HepG2 (cell line): ENCODE measurements at regions not wholly inside any gene's neighbourhood (a gene's known extent, or its start where the extent isn't known, plus 50 kb on each side); places are given as distances from the start of the nearest gene placed in this dataset.

Source experiments
- EHMT2 ChIP-seq: fragments of 200-600 bp; sonication (generic); IDR thresholded peaks from 2 replicates; pipeline ENCODE4 v1.7.0; 2017; ENCODE audit warnings: antibody characterized with exemption, low read depth, low read length, borderline replicate concordance
- HNRNPUL1 ChIP-seq: fragments of 200-400 bp; formaldehyde crosslinking; IDR thresholded peaks from 2 replicates; pipeline ENCODE4 v1.6.1; 2017; ENCODE audit warnings: low read depth, mild to moderate bottlenecking, low read length, moderate library complexity
- MIER3 ChIP-seq: IDR thresholded peaks from 2 replicates; pipeline ENCODE4 v1.6.1; 2016; ENCODE audit warnings: missing compliant biosample characterization, borderline replicate concordance
- NR2F2 ChIP-seq: IDR thresholded peaks from 2 replicates; pipeline ENCODE4 v1.6.1; 2012; ENCODE audit warnings: low read depth, inconsistent platforms, borderline replicate concordance
- NR2F6 ChIP-seq, 2 experiments: IDR thresholded peaks; 2 replicates each; pipeline ENCODE4 v1.6.1; 2016; ENCODE audit warnings: antibody characterized with exemption in 1 of 2, mild to moderate bottlenecking in 1 of 2
- RAD21 ChIP-seq: fragments of 450-650 bp; formaldehyde crosslinking; IDR thresholded peaks from 2 replicates; pipeline ENCODE4 v1.5.0; 2020; ENCODE audit warnings: mild to moderate bottlenecking
- SALL1 ChIP-seq: sonication (generic); formaldehyde crosslinking; IDR thresholded peaks from 2 replicates; pipeline ENCODE4 v1.8.0; 2022; ENCODE audit warnings: mild to moderate bottlenecking, missing genetic modification reagents
- ZNF788 ChIP-seq: sonication (generic); formaldehyde crosslinking; IDR thresholded peaks from 2 replicates; pipeline ENCODE4 v1.5.0; 2020; ENCODE audit warnings: mild to moderate bottlenecking, missing genetic modification reagents, borderline replicate concordance
- ZSCAN31 ChIP-seq: sonication (generic); formaldehyde crosslinking; IDR thresholded peaks from 2 replicates; pipeline ENCODE4 v1.5.0; 2020; ENCODE audit warnings: low read depth, mild to moderate bottlenecking, missing genetic modification reagents
- TF ChIP-seq, protein P1 (sequence below): sonication (generic); formaldehyde crosslinking; IDR thresholded peaks from 2 replicates; pipeline ENCODE4 v1.4.0; 2020; ENCODE audit warnings: missing genetic modification reagents, borderline replicate concordance
- TF ChIP-seq, protein P2 (sequence below): sonication (generic); formaldehyde crosslinking; IDR thresholded peaks from 2 replicates; pipeline ENCODE4 v1.4.0; 2020; ENCODE audit warnings: missing genetic modification reagents, borderline replicate concordance
- TF ChIP-seq, protein P3 (sequence below): sonication (generic); formaldehyde crosslinking; IDR thresholded peaks from 2 replicates; pipeline ENCODE4 v1.4.0; 2020; ENCODE audit warnings: mild to moderate bottlenecking, missing genetic modification reagents
- TF ChIP-seq, protein P4 (sequence below): sonication (generic); formaldehyde crosslinking; IDR thresholded peaks from 2 replicates; pipeline ENCODE4 v1.5.1; 2020; ENCODE audit warnings: missing genetic modification reagents, mild to moderate bottlenecking, borderline replicate concordance
- TF ChIP-seq, protein P5 (sequence below): IDR thresholded peaks from 2 replicates; pipeline ENCODE4 v1.6.1; 2016

DNA sequence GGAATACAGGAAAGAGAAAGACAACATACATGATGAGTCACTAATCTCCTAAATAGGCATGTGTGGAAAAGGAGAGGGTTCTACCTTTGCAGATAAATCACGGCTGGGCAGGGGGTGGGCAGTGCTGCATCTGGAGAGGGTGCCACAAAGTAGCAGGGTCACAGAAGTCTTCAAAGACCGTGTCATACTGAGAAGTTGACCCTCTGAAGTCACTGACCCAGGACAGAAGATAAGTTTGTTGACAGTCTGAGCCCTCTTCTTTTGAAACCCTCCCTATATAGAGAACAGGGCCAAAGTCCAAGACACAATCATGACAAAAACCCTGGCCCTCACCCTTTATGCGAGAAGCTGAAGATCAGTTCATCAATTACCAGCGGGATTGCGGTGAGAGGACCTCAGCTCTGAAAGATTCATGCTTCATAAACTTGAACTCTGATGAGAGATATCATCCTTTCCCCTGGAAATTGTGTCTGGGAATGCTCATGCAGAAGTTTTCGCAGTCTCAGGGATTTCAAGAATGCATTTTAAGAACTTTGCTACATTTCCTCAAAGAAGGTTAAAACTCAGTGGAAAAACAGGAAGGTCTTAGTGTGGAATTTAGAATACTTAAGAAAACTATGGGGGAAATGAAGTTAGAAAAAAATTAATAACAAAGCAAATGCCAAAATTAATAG, 129.5 kb downstream of the FAM124B start (continued):
- TF ChIP-seq EHMT2 (no peak), NR2F2 (peak; percentile 95), SALL1 (CRISPR knock-in tag) (peak; percentile 82), ZSCAN31 (CRISPR knock-in tag) (no peak), NR2F6 (IDR thresholded peaks at IDR 0.05) (peak; percentile 95), NR2F6 (CRISPR knock-in tag; IDR thresholded peaks at IDR 0.05) (peak; percentile 90), ZNF788 (CRISPR knock-in tag) (no peak; the same call in 1 of the 2 replicates), RAD21 (no peak), MIER3 (CRISPR knock-in tag) (peak; percentile 61; the same call in 1 of the 2 replicates), HNRNPUL1 (no peak)
- TF ChIP-seq, protein P1, sequence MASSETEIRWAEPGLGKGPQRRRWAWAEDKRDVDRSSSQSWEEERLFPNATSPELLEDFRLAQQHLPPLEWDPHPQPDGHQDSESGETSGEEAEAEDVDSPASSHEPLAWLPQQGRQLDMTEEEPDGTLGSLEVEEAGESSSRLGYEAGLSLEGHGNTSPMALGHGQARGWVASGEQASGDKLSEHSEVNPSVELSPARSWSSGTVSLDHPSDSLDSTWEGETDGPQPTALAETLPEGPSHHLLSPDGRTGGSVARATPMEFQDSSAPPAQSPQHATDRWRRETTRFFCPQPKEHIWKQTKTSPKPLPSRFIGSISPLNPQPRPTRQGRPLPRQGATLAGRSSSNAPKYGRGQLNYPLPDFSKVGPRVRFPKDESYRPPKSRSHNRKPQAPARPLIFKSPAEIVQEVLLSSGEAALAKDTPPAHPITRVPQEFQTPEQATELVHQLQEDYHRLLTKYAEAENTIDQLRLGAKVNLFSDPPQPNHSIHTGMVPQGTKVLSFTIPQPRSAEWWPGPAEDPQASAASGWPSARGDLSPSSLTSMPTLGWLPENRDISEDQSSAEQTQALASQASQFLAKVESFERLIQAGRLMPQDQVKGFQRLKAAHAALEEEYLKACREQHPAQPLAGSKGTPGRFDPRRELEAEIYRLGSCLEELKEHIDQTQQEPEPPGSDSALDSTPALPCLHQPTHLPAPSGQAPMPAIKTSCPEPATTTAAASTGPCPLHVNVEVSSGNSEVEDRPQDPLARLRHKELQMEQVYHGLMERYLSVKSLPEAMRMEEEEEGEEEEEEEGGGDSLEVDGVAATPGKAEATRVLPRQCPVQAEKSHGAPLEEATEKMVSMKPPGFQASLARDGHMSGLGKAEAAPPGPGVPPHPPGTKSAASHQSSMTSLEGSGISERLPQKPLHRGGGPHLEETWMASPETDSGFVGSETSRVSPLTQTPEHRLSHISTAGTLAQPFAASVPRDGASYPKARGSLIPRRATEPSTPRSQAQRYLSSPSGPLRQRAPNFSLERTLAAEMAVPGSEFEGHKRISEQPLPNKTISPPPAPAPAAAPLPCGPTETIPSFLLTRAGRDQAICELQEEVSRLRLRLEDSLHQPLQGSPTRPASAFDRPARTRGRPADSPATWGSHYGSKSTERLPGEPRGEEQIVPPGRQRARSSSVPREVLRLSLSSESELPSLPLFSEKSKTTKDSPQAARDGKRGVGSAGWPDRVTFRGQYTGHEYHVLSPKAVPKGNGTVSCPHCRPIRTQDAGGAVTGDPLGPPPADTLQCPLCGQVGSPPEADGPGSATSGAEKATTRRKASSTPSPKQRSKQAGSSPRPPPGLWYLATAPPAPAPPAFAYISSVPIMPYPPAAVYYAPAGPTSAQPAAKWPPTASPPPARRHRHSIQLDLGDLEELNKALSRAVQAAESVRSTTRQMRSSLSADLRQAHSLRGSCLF (CRISPR knock-in tag), result no peak
- TF ChIP-seq, protein P2, sequence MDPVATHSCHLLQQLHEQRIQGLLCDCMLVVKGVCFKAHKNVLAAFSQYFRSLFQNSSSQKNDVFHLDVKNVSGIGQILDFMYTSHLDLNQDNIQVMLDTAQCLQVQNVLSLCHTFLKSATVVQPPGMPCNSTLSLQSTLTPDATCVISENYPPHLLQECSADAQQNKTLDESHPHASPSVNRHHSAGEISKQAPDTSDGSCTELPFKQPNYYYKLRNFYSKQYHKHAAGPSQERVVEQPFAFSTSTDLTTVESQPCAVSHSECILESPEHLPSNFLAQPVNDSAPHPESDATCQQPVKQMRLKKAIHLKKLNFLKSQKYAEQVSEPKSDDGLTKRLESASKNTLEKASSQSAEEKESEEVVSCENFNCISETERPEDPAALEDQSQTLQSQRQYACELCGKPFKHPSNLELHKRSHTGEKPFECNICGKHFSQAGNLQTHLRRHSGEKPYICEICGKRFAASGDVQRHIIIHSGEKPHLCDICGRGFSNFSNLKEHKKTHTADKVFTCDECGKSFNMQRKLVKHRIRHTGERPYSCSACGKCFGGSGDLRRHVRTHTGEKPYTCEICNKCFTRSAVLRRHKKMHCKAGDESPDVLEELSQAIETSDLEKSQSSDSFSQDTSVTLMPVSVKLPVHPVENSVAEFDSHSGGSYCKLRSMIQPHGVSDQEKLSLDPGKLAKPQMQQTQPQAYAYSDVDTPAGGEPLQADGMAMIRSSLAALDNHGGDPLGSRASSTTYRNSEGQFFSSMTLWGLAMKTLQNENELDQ (CRISPR knock-in tag), result no peak
- TF ChIP-seq, protein P3, sequence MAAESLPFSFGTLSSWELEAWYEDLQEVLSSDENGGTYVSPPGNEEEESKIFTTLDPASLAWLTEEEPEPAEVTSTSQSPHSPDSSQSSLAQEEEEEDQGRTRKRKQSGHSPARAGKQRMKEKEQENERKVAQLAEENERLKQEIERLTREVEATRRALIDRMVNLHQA (CRISPR knock-in tag), result no peak
- TF ChIP-seq, protein P4, sequence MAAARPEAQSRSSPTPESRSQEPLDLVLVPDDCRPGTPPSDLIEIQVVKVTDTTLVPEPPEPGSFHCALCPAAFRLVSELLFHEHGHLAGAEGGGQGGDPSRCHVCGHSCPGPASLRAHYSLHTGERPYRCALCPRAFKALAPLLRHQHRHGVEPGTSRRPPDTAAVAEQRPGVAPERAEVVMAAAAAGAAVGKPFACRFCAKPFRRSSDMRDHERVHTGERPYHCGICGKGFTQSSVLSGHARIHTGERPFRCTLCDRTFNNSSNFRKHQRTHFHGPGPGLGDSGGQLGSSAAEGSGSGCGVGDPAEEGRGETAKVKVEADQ (CRISPR knock-in tag), result no peak
- TF ChIP-seq, protein P5, sequence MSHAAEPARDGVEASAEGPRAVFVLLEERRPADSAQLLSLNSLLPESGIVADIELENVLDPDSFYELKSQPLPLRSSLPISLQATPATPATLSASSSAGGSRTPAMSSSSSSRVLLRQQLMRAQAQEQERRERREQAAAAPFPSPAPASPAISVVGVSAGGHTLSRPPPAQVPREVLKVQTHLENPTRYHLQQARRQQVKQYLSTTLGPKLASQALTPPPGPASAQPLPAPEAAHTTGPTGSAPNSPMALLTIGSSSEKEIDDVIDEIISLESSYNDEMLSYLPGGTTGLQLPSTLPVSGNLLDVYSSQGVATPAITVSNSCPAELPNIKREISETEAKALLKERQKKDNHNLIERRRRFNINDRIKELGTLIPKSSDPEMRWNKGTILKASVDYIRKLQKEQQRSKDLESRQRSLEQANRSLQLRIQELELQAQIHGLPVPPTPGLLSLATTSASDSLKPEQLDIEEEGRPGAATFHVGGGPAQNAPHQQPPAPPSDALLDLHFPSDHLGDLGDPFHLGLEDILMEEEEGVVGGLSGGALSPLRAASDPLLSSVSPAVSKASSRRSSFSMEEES (CRISPR knock-in tag), result no peak
